Body of pancreas (tissue), 4 donors: ENCODE measurements at regions not wholly inside any gene's neighbourhood (a gene's known extent, or its start where the extent isn't known, plus 50 kb on each side); places are given as distances from the start of the nearest gene placed in this dataset.

Experiments used
- POLR2A ChIP-seq, 3 donors: fragments of 450-650 bp; IDR thresholded peaks; one replicate each; pipeline ENCODE4 v1.6.1; 2016; ENCODE audit warnings: antibody characterized with exemption in 3 of 3, mild to moderate bottlenecking in 2 of 3
- TF ChIP-seq, protein P1 (sequence below), 7 experiments: fragments of 450-650 bp in 4 of 7; fragments of 200-600 bp in 3 of 7; sonication (generic) in 3 of 7; IDR thresholded peaks; one replicate each; pipeline ENCODE4 v1.5.1; 2016 to 2019; ENCODE audit warnings: antibody characterized with exemption in 7 of 7

DNA sequence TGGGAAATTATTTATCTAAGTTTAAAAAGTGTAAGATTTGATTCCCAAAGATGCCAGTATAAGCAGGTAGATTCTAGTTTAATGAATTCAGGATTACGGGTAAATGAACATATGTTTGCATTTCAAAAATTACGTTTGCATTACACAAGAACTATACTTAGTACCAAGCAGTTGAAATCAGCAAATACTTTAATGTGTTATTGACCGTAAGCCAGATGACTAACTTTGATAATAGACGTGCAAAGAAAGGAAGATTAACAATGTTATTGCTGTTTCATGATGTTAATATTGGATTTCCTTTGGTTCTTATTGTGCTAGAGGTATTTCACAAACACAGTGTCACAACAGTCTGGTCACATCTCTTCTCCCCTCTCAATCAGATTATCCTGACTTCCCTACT is 294.7 kb downstream of the TDRD15 start:
- no peak for TF ChIP-seq POLR2A (IDR thresholded peaks at IDR 0.05)
- TF ChIP-seq, protein P1, sequence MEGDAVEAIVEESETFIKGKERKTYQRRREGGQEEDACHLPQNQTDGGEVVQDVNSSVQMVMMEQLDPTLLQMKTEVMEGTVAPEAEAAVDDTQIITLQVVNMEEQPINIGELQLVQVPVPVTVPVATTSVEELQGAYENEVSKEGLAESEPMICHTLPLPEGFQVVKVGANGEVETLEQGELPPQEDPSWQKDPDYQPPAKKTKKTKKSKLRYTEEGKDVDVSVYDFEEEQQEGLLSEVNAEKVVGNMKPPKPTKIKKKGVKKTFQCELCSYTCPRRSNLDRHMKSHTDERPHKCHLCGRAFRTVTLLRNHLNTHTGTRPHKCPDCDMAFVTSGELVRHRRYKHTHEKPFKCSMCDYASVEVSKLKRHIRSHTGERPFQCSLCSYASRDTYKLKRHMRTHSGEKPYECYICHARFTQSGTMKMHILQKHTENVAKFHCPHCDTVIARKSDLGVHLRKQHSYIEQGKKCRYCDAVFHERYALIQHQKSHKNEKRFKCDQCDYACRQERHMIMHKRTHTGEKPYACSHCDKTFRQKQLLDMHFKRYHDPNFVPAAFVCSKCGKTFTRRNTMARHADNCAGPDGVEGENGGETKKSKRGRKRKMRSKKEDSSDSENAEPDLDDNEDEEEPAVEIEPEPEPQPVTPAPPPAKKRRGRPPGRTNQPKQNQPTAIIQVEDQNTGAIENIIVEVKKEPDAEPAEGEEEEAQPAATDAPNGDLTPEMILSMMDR (IDR thresholded peaks at IDR 0.05) = no peak
